PC-9 (cell line): ENCODE measurements at regions not wholly inside any gene's neighbourhood (a gene's known extent, or its start where the extent isn't known, plus 50 kb on each side); places are given as distances from the start of the nearest gene placed in this dataset.

Source experiments
- EZH2 ChIP-seq: fragments of 200-600 bp; sonication (generic); IDR thresholded peaks from 2 replicates; pipeline ENCODE4 v1.8.0; 2017; ENCODE audit warnings: antibody characterized with exemption, low read depth
- TF ChIP-seq, protein P1 (sequence below): fragments of 200-600 bp; sonication (generic); conservative IDR thresholded peaks from 2 replicates; pipeline ENCODE4 v1.6.1; 2017; ENCODE audit warnings: mixed run types, antibody characterized with exemption, mild to moderate bottlenecking, moderate library complexity

- TF ChIP-seq, protein P1, sequence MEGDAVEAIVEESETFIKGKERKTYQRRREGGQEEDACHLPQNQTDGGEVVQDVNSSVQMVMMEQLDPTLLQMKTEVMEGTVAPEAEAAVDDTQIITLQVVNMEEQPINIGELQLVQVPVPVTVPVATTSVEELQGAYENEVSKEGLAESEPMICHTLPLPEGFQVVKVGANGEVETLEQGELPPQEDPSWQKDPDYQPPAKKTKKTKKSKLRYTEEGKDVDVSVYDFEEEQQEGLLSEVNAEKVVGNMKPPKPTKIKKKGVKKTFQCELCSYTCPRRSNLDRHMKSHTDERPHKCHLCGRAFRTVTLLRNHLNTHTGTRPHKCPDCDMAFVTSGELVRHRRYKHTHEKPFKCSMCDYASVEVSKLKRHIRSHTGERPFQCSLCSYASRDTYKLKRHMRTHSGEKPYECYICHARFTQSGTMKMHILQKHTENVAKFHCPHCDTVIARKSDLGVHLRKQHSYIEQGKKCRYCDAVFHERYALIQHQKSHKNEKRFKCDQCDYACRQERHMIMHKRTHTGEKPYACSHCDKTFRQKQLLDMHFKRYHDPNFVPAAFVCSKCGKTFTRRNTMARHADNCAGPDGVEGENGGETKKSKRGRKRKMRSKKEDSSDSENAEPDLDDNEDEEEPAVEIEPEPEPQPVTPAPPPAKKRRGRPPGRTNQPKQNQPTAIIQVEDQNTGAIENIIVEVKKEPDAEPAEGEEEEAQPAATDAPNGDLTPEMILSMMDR: no peak
- TF ChIP-seq EZH2: no peak
Observed at GRCh38 chr16:26952411-26952810, 114.3 kb upstream of the C16orf82 start.
